ENCODE measurements at regions not wholly inside any gene's neighbourhood (a gene's known extent, or its start where the extent isn't known, plus 50 kb on each side); places are given as distances from the start of the nearest gene placed in this dataset.
"Not testable (repeated sequence)": the region's sequence is repeated elsewhere in the genome, so short reads cannot be mapped to it uniquely, and the experiment has no call there.

- TF ChIP-seq CTCF (conservative IDR thresholded peaks at IDR 0.05) = no peak
- no peak overlapping the region for H3K27ac ChIP-seq
Observed at GRCh38 chr10:109663122-109663521, 260.2 kb downstream of the XPNPEP1 start.

GRCh38 chr10:109652612-109653011 is 270.7 kb downstream of the XPNPEP1 start:
- H3K27ac ChIP-seq = not testable (repeated sequence)

GRCh38 chr10:109650228-109650627 is 273.1 kb downstream of the XPNPEP1 start:
- peak overlapping the region; percentile 75 for H3K27ac ChIP-seq
- no peak for TF ChIP-seq CTCF (conservative IDR thresholded peaks at IDR 0.05)

GRCh38 chr10:109647627-109648026 is 275.7 kb downstream of the XPNPEP1 start:
- H3K27ac ChIP-seq = peak overlapping the region; percentile 75
- TF ChIP-seq CTCF (conservative IDR thresholded peaks at IDR 0.05) = peak; percentile 39; the same call in 1 of the 2 replicates

- TF ChIP-seq CTCF (conservative IDR thresholded peaks at IDR 0.05) = no peak
Observed at GRCh38 chr10:109633846-109634245, 289.5 kb downstream of the XPNPEP1 start.

GRCh38 chr10:109633017-109633416 is 290.3 kb downstream of the XPNPEP1 start:
- H3K27ac ChIP-seq = not testable (repeated sequence)

More at GRCh38 chr10:109633846-109634245, 289.5 kb downstream of the XPNPEP1 start:
- H3K27ac ChIP-seq = no peak overlapping the region

GRCh38 chr10:109624939-109625338 is 298.4 kb downstream of the XPNPEP1 start:
- no peak overlapping the region for H3K27ac ChIP-seq
- TF ChIP-seq CTCF (conservative IDR thresholded peaks at IDR 0.05) = no peak

GRCh38 chr10:109622566-109622965 is 300.7 kb downstream of the XPNPEP1 start:
- no peak for TF ChIP-seq CTCF (conservative IDR thresholded peaks at IDR 0.05)
- H3K27ac ChIP-seq = no peak overlapping the region

GRCh38 chr10:109620396-109620795 is 302.9 kb downstream of the XPNPEP1 start:
- no peak overlapping the region for H3K27ac ChIP-seq
- TF ChIP-seq CTCF (conservative IDR thresholded peaks at IDR 0.05) = no peak

Measured in VCaP (cell line).